ENCODE measurements at regions not wholly inside any gene's neighbourhood (a gene's known extent, or its start where the extent isn't known, plus 50 kb on each side); places are given as distances from the start of the nearest gene placed in this dataset.

DNA sequence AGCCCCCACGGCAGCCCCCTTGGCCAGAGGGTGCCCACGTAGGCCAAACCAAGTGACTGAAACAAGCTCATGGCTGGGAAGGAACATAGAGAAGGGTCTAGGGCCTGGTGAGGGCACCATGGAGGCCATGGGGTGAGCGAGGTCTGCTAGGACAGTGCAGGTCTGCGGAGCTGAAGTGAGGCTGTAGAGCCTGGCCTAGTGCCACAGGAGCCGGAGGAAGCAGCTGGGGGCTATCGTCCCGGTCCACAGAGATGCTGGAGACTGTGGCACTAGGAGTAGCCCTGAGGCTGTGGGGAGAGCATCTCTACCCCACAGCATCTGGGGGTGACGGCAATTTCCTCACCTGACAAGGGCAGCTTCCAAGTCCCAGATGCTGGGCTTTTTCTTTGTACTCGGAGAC, 150.3 kb downstream of the ZNF22 start:
- no peaks in the 10 kb centered on the region for H3K27me3 ChIP-seq
- no peaks in the 10 kb centered on the region for H3K36me3 ChIP-seq (ENCODE audit: low read depth, missing control alignments)
- DNase-seq: no peak
- H3K27ac ChIP-seq: no peak overlapping the region
- TF ChIP-seq POLR2A (IDR thresholded peaks at IDR 0.05): no peak
- no peak for TF ChIP-seq CTCF (IDR thresholded peaks at IDR 0.05)
- H3K9me3 ChIP-seq: no peaks in the 10 kb centered on the region
- intact Hi-C loops (cut with DNase I; ENCODE audit: low total_unique reads): no loop called here
- no peak overlapping the region for H3K4me3 ChIP-seq
- 85 to 89% methylated on average over 9 of the region's 9 CpGs for WGBS, 2 donors
- H3K4me1 ChIP-seq: no peaks in the 10 kb centered on the region

GRCh38 chr10:45151467-45152214, 150.9 kb downstream of the ZNF22 start:
- 90 to 95% methylated on average over 9 to 18 of the region's 18 CpGs for WGBS, 2 donors
- TF ChIP-seq POLR2A (IDR thresholded peaks at IDR 0.05) (no peak), CTCF (IDR thresholded peaks at IDR 0.05) (no peak)

DNA sequence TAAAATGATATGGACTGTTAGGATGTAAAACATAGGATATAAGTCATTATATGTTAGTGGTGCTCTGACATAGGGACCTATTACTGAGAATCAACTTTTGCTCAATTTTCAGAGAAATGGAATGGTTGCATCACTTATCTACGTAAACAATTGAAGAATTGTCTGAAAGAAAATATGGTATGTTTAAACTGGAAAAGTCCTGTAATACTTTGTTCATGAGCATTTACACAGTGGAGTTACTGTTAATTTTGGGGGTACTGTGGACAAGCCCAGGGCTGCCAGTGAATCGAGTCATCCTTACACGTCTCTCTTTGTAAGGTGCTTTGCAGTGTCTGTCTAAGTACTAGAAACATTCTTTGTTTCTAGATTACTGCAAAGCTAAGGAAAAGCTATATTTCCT, 152.0 kb downstream of the ZNF22 start:
- H3K4me3 ChIP-seq: no peak overlapping the region
- no peaks in the 10 kb centered on the region for H3K9me3 ChIP-seq
- DNase-seq: no peak
- no peak overlapping the region for H3K27ac ChIP-seq
- 79 to 91% methylated on average over 3 of the region's 3 CpGs for WGBS, 2 donors
- H3K27me3 ChIP-seq: no peaks in the 10 kb centered on the region
- no peaks in the 10 kb centered on the region for H3K36me3 ChIP-seq (ENCODE audit: low read depth, missing control alignments)
- intact Hi-C loops (cut with DNase I; ENCODE audit: low total_unique reads): no loop called here
- TF ChIP-seq POLR2A (IDR thresholded peaks at IDR 0.05) (no peak), CTCF (IDR thresholded peaks at IDR 0.05) (no peak)
- no peaks in the 10 kb centered on the region for H3K4me1 ChIP-seq

More at GRCh38 chr10:45151467-45152214, 150.9 kb downstream of the ZNF22 start:
- DNase-seq: no peak
- H3K27me3 ChIP-seq: no peaks in the 10 kb centered on the region
- no peak overlapping the region for H3K4me3 ChIP-seq
- no peaks in the 10 kb centered on the region for H3K9me3 ChIP-seq
- H3K36me3 ChIP-seq (ENCODE audit: low read depth, missing control alignments): no peaks in the 10 kb centered on the region
- intact Hi-C loops (cut with DNase I; ENCODE audit: low total_unique reads): no loop called here
- H3K27ac ChIP-seq: no peak overlapping the region
- H3K4me1 ChIP-seq: no peaks in the 10 kb centered on the region

DNA sequence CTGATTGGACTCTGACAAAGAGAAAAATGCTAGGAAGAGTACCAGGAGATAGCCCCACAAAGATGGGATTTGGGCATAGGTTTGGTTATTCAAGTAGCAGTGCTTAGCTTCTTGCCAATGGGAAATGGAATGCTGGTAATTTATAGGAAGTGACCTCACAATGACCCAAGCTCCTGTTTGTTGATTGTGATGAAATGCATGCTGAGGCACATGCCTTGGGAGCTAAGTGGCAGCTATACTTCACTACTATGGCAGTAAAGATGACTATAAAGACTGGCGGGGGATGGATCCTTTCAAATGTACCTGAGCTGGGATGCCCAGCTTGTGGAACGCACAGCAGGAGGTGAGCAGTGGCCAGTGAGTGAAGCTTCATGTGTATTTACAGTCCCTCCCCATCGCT, 153.8 kb downstream of the ZNF22 start:
- no peaks in the 10 kb centered on the region for H3K9me3 ChIP-seq
- intact Hi-C loops (cut with DNase I; ENCODE audit: low total_unique reads): no loop called here
- H3K27ac ChIP-seq: no peak overlapping the region
- no peaks in the 10 kb centered on the region for H3K4me1 ChIP-seq
- no peaks in the 10 kb centered on the region for H3K36me3 ChIP-seq (ENCODE audit: low read depth, missing control alignments)
- no peak for TF ChIP-seq CTCF (IDR thresholded peaks at IDR 0.05)
- TF ChIP-seq POLR2A (IDR thresholded peaks at IDR 0.05): no peak
- no peaks in the 10 kb centered on the region for H3K27me3 ChIP-seq
- no peak overlapping the region for H3K4me3 ChIP-seq
- no peak for DNase-seq
- 97% methylated on average over 3 of the region's 3 CpGs for WGBS, 2 donors

DNA sequence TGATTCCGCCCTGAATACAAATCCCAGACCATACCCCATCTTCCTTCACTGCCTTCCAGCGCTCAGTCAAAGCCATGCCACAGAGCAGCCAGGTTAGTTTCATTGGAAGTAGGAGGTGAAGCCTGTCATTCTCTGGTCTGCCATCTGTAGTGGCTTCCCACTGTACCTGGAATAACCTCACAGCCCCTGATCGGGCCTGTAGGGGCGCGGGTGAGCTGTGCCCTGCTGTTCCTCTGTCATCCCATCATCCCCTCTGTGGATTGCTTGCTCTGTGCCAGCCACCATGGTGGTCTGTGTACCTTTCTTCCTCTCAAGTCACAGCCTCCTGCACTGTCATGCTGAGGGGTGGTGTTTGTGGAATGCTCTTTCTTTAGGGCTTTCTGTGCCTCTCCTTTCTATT, 155.1 kb downstream of the ZNF22 start:
- Histone ChIP-seq H3K27ac (no peak overlapping the region), H3K27me3 (no peaks in the 10 kb centered on the region), H3K4me3 (no peak overlapping the region), H3K9me3 (no peaks in the 10 kb centered on the region), H3K4me1 (no peaks in the 10 kb centered on the region), H3K36me3 (ENCODE audit: low read depth, missing control alignments) (no peaks in the 10 kb centered on the region)
- intact Hi-C loops (cut with DNase I; ENCODE audit: low total_unique reads): no loop called here
- 89 to 95% methylated on average over 5 of the region's 5 CpGs for WGBS, 2 donors
- no peak for DNase-seq
- TF ChIP-seq POLR2A (IDR thresholded peaks at IDR 0.05) (no peak), CTCF (IDR thresholded peaks at IDR 0.05) (no peak)

All from testis (tissue), 2 donors.